ENCODE measurements at regions not wholly inside any gene's neighbourhood (a gene's known extent, or its start where the extent isn't known, plus 50 kb on each side); places are given as distances from the start of the nearest gene placed in this dataset.

DNA sequence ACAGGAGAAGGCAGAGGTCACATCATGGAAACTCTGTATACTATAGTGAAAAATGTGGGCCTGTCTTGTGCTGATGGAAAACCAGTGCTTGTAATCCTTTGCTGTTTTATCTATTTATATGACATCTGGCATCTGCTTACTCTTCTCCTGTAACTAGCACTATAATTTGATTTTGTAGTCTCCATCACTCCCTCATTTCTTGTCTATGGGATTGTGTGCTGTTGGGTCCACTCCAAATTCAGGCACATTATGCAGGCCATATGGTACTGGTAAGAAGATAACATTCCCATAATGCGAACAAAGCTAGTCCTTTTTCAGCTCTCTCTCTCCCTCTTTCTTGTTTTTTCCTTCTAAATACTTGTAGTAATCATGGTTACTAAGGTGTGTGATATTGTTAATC, 581.2 kb upstream of the IGFBP7 start:
- H3K27me3 ChIP-seq (ENCODE audit: insufficient read depth): no peaks in the 10 kb centered on the region
- Mint-ChIP-seq H3K27ac (no peak overlapping the region), H3K4me1 (peaks cover 15% of the 10 kb centered on the region; the same call in 2 of the 3 replicates), H3K9me3 (peaks cover 21% of the 10 kb centered on the region), H3K36me3 (ENCODE audit: low read depth) (peaks cover 23% of the 10 kb centered on the region), H3K4me3 (no peak overlapping the region), H3K27me3 (ENCODE audit: insufficient read depth, low read depth, poor library complexity) (peaks cover 2% of the 10 kb centered on the region)
- H3K4me1 ChIP-seq (ENCODE audit: insufficient read depth): peaks cover 19% of the 10 kb centered on the region
- H3K4me3 ChIP-seq: no peak overlapping the region
- H3K79me2 ChIP-seq (replicated peaks; ENCODE audit: insufficient read depth): no peaks in the 10 kb centered on the region
- ATAC-seq: no peak
- H3K9me2 ChIP-seq (ENCODE audit: insufficient read depth): no peaks in the 10 kb centered on the region
- DNase-seq (ENCODE audit: low spot score): no peak
- H3K27ac ChIP-seq (ENCODE audit: low read depth): no peak overlapping the region
- H2AFZ ChIP-seq: no peak overlapping the region
- no peaks in the 10 kb centered on the region for H4K20me1 ChIP-seq (replicated peaks; ENCODE audit: insufficient read depth)
- H3K4me2 ChIP-seq: no peak overlapping the region
- no peaks in the 10 kb centered on the region for H3K36me3 ChIP-seq (ENCODE audit: insufficient read depth)
- TF ChIP-seq, protein P1, sequence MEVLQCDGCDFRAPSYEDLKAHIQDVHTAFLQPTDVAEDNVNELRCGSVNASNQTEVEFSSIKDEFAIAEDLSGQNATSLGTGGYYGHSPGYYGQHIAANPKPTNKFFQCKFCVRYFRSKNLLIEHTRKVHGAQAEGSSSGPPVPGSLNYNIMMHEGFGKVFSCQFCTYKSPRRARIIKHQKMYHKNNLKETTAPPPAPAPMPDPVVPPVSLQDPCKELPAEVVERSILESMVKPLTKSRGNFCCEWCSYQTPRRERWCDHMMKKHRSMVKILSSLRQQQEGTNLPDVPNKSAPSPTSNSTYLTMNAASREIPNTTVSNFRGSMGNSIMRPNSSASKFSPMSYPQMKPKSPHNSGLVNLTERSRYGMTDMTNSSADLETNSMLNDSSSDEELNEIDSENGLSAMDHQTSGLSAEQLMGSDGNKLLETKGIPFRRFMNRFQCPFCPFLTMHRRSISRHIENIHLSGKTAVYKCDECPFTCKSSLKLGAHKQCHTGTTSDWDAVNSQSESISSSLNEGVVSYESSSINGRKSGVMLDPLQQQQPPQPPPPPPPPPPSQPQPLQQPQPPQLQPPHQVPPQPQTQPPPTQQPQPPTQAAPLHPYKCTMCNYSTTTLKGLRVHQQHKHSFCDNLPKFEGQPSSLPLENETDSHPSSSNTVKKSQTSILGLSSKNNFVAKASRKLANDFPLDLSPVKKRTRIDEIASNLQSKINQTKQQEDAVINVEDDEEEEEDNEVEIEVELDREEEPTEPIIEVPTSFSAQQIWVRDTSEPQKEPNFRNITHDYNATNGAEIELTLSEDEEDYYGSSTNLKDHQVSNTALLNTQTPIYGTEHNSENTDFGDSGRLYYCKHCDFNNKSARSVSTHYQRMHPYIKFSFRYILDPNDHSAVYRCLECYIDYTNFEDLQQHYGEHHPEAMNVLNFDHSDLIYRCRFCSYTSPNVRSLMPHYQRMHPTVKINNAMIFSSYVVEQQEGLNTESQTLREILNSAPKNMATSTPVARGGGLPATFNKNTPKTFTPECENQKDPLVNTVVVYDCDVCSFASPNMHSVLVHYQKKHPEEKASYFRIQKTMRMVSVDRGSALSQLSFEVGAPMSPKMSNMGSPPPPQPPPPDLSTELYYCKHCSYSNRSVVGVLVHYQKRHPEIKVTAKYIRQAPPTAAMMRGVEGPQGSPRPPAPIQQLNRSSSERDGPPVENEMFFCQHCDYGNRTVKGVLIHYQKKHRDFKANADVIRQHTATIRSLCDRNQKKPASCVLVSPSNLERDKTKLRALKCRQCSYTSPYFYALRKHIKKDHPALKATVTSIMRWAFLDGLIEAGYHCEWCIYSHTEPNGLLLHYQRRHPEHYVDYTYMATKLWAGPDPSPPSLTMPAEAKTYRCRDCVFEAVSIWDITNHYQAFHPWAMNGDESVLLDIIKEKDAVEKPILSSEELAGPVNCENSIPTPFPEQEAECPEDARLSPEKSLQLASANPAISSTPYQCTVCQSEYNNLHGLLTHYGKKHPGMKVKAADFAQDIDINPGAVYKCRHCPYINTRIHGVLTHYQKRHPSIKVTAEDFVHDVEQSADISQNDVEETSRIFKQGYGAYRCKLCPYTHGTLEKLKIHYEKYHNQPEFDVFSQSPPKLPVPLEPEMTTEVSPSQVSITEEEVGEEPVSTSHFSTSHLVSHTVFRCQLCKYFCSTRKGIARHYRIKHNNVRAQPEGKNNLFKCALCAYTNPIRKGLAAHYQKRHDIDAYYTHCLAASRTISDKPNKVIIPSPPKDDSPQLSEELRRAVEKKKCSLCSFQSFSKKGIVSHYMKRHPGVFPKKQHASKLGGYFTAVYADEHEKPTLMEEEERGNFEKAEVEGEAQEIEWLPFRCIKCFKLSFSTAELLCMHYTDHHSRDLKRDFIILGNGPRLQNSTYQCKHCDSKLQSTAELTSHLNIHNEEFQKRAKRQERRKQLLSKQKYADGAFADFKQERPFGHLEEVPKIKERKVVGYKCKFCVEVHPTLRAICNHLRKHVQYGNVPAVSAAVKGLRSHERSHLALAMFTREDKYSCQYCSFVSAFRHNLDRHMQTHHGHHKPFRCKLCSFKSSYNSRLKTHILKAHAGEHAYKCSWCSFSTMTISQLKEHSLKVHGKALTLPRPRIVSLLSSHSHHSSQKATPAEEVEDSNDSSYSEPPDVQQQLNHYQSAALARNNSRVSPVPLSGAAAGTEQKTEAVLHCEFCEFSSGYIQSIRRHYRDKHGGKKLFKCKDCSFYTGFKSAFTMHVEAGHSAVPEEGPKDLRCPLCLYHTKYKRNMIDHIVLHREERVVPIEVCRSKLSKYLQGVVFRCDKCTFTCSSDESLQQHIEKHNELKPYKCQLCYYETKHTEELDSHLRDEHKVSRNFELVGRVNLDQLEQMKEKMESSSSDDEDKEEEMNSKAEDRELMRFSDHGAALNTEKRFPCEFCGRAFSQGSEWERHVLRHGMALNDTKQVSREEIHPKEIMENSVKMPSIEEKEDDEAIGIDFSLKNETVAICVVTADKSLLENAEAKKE (CRISPR knock-in tag; IDR thresholded peaks at IDR 0.05): no peak
- TF ChIP-seq, protein P2, sequence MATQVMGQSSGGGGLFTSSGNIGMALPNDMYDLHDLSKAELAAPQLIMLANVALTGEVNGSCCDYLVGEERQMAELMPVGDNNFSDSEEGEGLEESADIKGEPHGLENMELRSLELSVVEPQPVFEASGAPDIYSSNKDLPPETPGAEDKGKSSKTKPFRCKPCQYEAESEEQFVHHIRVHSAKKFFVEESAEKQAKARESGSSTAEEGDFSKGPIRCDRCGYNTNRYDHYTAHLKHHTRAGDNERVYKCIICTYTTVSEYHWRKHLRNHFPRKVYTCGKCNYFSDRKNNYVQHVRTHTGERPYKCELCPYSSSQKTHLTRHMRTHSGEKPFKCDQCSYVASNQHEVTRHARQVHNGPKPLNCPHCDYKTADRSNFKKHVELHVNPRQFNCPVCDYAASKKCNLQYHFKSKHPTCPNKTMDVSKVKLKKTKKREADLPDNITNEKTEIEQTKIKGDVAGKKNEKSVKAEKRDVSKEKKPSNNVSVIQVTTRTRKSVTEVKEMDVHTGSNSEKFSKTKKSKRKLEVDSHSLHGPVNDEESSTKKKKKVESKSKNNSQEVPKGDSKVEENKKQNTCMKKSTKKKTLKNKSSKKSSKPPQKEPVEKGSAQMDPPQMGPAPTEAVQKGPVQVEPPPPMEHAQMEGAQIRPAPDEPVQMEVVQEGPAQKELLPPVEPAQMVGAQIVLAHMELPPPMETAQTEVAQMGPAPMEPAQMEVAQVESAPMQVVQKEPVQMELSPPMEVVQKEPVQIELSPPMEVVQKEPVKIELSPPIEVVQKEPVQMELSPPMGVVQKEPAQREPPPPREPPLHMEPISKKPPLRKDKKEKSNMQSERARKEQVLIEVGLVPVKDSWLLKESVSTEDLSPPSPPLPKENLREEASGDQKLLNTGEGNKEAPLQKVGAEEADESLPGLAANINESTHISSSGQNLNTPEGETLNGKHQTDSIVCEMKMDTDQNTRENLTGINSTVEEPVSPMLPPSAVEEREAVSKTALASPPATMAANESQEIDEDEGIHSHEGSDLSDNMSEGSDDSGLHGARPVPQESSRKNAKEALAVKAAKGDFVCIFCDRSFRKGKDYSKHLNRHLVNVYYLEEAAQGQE (IDR thresholded peaks at IDR 0.05; ENCODE audit: unreplicated experiment): no peak
- TF ChIP-seq STAT1 (IDR thresholded peaks at IDR 0.05; ENCODE audit: unreplicated experiment): no peak
- no peak for TF ChIP-seq POLR2AphosphoS5 (IDR thresholded peaks at IDR 0.05; ENCODE audit: low read depth)
- TF ChIP-seq NANOG (IDR thresholded peaks at IDR 0.05; ENCODE audit: borderline replicate concordance): no peak
- no peak for TF ChIP-seq CREB1 (CRISPR knock-in tag; IDR thresholded peaks at IDR 0.05; ENCODE audit: low read depth)
- no peak for TF ChIP-seq EZH2phosphoT487 (IDR thresholded peaks at IDR 0.05; ENCODE audit: unreplicated experiment)
- TF ChIP-seq, protein P3, sequence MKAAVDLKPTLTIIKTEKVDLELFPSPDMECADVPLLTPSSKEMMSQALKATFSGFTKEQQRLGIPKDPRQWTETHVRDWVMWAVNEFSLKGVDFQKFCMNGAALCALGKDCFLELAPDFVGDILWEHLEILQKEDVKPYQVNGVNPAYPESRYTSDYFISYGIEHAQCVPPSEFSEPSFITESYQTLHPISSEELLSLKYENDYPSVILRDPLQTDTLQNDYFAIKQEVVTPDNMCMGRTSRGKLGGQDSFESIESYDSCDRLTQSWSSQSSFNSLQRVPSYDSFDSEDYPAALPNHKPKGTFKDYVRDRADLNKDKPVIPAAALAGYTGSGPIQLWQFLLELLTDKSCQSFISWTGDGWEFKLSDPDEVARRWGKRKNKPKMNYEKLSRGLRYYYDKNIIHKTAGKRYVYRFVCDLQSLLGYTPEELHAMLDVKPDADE (IDR thresholded peaks at IDR 0.05): no peak
- no peak for TF ChIP-seq ZNF114 (CRISPR knock-in tag; IDR thresholded peaks at IDR 0.05)
- H3F3A ChIP-seq (replicated peaks; ENCODE audit: low read depth): no peaks in the 10 kb centered on the region

Data from GM23338 (cell line).